CD4-positive, alpha-beta T cell treated with Interleukin-6 for 4 hours (primary cell): ENCODE measurements at regions not wholly inside any gene's neighbourhood (a gene's known extent, or its start where the extent isn't known, plus 50 kb on each side); places are given as distances from the start of the nearest gene placed in this dataset.
A peak's percentile ranks its signal among the peaks of the same experiment; 100 is the strongest.

Experiments
- DNase-seq: peaks from one replicate; pipeline ENCODE4 v3.0.0-alpha.2; 2020; ENCODE audit warnings: mixed read lengths

GRCh38 chr22:49307481-49307830 lies 520.2 kb downstream of the BRD1 start:
- DNase-seq = no peak

DNA sequence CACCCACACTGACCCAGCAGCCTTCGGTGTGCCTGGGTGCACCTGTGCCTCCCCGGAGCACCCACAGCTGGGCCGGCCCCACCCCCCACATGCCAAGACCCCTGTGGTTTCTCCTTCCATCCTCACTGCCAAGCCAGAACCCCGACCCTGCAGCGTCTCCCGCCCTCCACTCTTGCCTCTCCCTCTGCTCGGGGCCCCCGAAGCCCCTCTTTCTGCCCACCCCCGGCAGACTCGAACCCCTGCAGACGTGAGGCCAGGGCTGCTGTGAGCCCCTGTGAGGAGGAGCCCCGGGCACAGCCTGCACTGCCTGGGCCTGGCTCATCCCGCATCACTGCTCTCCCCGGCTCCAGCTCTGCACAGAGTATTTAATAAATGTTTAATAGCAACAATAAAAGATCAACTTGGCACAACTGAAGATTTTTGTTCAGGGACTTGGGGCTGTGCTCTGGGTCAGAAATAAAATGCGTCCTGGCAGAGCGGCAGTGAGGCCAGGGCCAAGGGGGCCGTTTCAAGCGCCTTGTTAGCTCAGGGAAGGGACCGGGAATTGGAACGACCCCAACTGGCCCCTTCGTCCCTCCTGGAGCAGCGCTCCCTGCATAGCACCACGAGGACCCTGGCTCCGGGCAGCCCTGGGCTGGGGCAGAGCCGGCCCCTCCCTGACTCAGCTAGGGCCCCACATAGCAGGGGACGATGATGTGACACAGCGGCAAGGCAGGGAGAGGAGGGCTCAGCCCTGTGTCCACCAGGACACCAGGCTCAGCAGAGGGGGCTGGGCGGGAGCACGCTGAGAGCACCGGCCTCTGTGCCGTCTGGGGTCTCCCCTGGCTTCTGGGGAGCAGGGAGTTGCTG lies 520.8 kb downstream of the BRD1 start:
- DNase-seq = no peak

DNA sequence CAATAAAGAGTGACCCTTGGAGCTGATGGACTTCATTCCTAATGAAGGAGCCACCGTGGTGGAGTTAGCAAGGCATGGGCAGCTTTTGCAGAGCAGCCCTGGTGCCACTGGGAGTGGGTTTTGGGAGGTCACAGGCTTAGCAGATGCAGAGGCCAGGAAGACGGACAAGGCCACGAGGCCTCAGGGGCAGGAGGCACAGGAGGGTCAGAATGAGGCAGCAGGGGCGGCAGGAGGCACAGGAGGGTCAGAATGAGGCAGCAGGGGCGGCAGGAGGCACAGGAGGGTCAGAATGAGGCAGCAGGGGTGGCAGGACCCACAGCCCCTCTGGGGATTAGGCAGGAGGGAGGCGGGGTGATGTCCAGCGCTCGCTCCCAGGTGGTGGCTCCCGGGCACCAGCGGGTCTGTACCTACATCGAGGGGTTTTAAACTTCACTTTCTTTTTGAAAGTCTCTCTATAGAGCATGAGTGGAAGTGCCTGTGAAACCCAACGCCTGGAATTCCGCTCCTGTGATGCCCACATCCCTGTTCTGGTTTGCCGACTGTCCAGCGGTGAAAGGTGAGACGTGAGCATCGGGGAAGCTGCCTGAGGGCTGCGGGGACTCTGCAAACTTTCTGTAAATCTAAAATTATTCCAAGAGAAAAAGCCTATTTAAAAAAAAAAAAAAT lies 521.6 kb downstream of the BRD1 start:
- no peak for DNase-seq

DNA sequence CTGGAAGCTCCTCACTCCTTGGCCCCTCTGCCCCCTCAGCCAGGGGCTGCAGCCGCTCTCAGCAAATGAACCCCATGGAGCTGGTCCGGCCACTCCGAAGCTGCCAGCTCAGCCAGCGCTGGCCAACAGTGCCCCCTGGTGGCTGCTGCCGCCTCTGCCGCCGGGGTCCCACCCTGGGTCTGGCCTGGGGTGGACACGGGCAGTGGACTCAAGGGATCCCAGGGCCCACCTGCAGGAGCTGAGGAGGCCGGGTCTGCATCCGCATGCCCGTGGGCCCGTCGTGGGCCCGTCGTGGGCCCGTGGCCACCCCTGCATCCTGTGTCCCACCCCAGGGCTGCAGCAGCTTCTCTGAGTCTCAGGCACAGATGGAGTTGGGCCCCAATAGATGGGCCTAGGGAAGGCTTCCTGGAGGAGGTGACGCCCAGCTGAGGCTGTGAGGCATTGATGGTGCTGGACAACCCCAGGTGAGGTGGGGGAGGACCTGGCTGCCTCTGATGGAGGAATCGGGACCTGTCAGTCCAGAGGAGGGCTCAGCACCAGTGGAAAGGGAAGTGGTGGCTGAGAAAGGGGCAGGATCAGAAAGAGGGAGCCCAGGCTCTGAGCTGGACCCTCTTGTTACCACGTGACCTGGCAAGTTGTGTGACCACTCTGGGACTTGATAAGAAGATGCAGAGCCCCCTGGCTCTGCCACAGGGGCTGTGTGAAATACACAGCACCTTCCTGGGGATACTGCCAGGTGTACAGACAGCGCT lies 522.3 kb downstream of the BRD1 start:
- peak; percentile 54 for DNase-seq

GRCh38 chr22:49303781-49304461 lies 523.8 kb downstream of the BRD1 start:
- DNase-seq = no peak

DNA sequence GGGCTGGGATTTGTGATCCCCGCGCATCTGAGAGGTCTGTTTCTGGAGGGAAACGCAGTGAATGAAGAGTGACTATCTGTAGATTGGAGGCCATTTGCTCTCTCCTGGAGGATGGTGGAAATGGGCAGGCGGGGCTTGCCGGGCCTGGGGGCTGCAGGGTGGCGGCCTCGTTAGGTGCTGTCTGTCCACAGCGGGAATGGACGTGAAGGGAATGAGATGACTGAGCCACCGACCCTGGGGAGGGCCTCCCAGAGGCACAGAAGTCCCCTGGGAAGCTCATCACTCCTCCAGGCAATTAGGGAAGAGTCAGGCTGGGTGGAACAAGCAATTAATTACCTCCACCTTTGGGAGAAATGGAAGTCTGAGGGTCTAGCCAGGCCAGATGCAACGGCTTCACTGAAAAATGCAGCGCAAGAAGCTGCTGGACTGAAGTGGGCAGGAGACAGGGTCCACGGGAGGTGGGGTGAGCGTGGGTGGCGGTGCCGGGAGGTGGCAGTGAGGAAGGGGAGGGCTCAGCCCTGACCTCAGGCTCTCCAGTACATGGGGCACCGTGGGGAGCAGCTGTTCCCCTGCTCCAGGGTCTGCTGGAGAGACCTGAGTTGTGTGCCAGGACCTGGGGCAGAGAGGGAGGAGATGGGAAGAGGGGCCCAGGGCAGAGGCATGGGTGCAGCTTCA lies 524.5 kb downstream of the BRD1 start:
- DNase-seq = no peak

GRCh38 chr22:49302530-49302929 lies 525.1 kb downstream of the BRD1 start:
- DNase-seq = no peak

- no peak for DNase-seq
Observed at GRCh38 chr22:49302150-49302460, 525.6 kb downstream of the BRD1 start.

DNA sequence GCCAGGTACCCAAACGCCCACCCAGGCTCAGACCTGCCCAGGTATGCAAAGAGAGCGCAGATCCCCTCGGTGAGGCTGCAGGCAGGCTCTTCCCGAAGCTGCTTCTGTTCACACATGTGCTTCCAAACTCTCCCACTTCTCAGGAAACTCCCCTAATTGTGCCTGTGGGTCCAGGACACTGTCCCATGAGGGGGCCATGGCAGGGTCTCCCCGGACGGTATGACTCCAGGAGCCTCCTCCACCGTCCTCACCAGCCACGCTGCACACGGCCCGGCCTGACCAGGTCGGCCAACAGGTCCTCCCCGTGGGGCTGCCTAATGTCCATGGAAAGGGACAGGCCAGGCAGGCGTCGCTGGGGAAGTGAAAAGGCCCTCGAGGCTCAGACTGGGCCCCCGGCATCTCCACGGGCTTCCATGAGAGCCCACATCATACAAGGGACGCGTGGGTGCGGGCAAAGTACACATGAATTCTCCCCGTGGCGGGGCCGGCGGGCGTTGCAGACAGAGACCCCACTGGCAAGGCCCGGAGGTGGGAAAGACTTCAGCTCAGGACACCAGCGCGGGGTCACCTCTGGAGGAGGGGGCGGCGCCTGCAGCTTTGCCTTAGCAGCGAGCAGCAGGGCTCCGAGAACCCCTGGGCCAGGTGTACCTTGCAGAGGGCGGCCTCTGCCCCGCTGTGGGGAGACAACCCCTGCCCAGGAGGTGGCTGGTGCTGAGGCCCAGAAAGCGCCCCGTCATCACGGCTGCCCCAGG lies 526.1 kb downstream of the BRD1 start:
- DNase-seq = no peak

DNA sequence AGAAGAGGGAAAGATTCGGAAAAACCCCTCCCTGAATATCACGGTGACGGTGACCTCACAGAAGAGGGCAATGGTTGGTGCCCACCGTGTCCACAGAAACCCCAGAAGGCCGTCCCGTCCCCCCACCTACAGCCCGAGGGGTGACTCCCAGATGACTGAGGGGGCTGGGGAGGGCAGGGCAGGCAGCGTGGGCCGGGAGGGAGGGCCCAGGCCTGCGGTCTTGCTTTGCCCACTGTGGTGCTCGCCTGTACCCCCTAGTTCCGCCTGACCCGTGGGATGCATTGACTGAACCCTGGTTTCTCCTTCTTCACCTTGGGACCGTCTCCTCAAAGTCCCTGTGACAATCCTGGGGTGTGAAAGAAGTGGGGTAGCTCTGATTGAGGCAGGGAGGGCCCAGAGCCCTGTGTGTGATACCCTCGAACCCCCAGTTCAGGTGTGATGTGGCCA lies 526.7 kb downstream of the BRD1 start:
- no peak for DNase-seq

DNA sequence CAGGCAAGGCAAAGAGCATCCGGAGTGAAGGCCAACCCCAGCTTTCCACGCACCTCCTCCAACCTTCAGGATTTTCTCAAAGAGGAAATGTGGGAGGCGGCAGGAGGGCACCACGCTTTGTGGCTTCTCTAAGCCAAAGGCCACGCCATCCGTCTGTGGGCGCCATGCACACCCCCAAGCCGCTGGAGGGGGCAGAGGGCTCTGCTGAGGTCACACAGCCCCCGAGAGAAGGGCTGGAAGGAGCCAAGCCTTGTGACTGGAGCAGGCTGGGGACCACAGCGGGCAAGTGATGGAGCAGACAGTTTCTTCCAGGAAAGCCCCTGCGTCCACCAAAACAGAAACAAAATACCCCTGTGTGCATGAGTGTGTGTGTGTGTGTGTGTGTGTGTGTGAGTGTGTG lies 527.4 kb downstream of the BRD1 start:
- no peak for DNase-seq

- no peak for DNase-seq
Observed at GRCh38 chr22:49299821-49300231, 527.8 kb downstream of the BRD1 start.

DNA sequence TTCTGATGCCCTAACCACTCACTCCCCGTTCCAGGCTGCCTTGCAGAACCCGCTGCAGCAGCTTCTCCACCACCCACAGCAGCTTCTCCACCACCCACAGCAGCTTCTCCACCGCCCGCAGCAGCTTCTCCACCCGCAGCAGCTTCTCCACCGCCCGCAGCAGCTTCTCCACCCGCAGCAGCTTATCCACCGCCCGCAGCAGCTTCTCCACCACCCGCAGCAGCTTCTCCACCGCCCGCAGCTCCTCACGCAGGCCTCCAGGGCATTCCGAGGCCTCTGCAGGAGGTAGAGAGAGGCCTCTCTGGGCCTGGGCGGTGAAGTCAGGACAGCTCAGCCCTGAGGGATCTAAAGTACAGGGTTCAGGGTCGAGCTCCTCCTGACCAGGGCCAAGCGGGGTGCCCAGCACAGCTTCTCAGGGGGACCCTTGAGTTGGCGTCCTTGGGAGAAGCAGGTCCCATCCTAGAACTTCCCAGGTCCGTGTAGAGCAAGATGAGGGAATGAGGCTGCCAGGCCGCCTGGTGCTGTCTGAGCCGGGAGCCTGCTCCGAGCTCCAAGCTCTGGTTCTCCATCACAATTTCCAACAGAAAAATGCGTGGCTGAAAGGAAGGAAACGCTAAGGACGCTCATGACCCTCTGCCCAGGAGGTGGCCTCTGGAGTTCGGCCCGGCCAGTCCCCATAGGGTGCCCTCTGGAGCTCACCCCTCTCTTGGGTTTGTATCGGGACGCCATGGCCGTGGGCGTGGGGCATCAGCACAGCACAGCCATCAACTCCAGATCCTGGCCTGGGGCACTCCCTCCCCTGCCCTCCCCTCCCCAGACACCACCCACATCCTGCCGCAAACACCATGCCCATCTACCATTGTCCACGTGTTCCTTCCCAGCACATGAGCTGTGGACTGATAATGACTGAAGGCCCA lies 528.6 kb downstream of the BRD1 start:
- no peak for DNase-seq

GRCh38 chr22:49297871-49298721 lies 529.6 kb downstream of the BRD1 start:
- DNase-seq = no peak

DNA sequence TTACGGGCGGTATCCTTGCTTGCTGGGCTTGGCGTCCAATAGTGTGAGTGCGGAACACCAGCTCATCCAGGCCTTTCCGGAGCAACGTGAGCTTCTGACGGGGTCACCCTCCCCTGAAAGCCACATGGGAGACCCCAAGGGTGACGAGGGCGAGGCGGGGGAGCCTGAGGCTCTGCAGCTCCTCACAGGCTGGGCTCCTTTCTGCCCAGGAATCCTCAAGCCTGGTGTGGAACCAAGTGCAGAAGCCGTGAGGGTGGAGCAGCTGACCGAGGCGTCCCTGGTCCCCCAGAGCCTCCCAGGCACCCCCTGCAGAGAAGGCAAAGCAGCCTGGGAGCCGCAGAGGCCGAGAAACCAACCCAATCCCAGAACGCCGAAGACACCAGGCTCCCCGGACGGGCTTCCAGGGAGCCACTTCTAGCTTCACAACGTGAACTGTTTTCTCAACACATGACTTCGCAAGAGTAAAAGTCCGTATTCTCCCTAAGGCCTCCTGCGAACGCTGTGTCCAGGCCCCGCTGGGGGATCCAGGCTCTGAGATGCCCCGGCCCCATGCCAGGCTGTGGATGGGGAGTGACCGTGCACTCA lies 530.3 kb downstream of the BRD1 start:
- DNase-seq = no peak

DNA sequence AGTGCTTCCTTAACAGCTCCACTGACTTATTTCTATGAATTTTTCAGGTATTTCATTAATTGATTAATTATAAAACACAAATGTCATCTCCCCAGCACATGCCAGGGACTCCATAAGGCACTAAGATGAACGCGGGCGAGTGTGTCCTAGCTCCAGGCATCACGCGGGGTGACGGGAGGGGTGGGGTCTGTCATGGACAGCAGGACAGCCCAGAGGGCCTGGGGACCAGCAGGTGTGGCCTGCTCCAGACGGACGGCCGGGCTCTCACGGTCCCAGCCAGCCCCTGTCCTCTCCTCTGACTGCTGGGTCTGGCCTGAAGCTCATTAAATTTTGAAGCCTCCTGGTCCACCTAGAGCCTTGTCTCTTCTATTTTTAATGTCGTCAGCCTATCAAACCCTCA lies 531.1 kb downstream of the BRD1 start:
- DNase-seq = no peak

- no peak for DNase-seq
Observed at GRCh38 chr22:49295851-49296560, 531.7 kb downstream of the BRD1 start.

- DNase-seq = no peak
Observed at GRCh38 chr22:49295465-49295743, 532.3 kb downstream of the BRD1 start.
